ENCODE measurements at regions not wholly inside any gene's neighbourhood (a gene's known extent, or its start where the extent isn't known, plus 50 kb on each side); places are given as distances from the start of the nearest gene placed in this dataset.
"Not testable (repeated sequence)": the region's sequence is repeated elsewhere in the genome, so short reads cannot be mapped to it uniquely, and the experiment has no call there.

GRCh38 chr4:28082686-28083390 lies 1222.2 kb downstream of the STIM2 start:
- no peak for DNase-seq (ENCODE audit: low spot score)

GRCh38 chr4:28092610-28093009 lies 1232.0 kb downstream of the STIM2 start:
- no peak for DNase-seq (ENCODE audit: low spot score)

GRCh38 chr4:28093071-28093470 lies 1232.4 kb downstream of the STIM2 start:
- DNase-seq (ENCODE audit: low spot score) = no peak

GRCh38 chr4:28101583-28101982 lies 1240.9 kb downstream of the STIM2 start:
- DNase-seq (ENCODE audit: low spot score) = no peak

DNA sequence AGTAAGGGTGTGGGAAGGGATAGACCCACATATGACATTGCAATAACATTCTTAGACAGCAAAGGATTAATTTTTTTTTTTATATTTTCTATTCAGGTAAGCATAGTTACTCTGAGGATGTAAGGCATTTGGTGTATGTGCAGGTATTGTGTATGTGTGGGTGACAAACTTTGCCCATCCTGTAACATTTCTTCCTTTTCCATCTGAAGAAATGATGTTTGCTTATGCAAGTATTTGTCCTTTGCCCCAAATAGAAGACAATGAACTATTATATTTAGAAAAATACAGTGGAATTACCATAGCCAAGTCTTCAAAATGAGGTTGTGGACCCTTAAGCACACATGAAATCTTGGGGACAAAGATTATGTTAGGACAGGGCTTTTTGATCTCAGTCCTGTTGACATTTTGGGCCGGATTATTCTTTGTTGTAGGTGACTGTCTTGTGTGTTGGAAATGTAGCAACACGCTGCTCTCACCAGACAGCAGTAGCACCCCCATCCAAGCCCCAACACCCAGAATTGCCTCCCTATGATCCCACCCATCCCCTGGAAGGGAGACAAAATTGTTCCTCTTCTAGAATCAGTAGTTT lies 1244.7 kb downstream of the STIM2 start:
- no peak for DNase-seq (ENCODE audit: low spot score)

DNA sequence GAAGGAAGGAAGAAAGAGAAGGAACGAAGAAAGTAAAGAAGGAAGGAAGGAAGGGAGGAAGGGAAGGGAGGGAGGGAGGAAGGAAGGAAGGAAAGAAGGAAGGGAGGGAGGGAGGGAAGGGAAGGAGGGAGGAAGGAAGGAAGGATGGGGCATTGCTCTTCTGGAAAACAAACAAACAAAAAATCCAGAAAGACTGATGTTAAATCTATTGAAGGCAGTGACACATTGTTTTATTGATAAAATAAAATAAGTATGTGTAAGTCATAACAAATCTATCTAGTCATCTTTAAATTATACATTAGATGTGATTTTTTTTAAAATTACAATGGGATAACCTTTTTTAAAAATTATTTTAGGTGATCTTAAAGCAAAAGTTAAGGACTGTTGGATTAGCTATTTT lies 1245.5 kb downstream of the STIM2 start:
- DNase-seq (ENCODE audit: low spot score) = no peak

DNA sequence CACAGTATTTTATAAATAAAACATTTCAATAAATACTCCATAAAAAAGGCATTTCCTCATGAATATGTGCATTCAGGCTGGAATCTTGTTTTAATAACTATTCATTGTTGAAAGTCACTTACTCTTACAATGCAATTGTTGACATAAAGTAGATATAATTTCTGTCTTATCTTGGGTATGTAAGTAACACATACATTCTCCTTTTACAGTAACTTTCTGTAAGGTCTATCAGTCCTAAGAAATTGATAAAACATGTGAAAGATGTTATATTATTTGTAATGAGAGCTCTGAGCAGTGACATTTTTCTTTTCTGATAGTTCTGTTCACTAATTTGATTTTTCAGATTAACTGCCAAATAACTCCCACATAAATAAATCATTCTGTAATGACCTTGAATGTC lies 1249.2 kb downstream of the STIM2 start:
- DNase-seq (ENCODE audit: low spot score) = no peak

GRCh38 chr4:28112691-28113335 lies 1252.2 kb downstream of the STIM2 start:
- DNase-seq (ENCODE audit: low spot score) = not testable (repeated sequence)

- not testable (repeated sequence) for DNase-seq (ENCODE audit: low spot score)
Observed at GRCh38 chr4:28113586-28113985, 1252.9 kb downstream of the STIM2 start.

DNA sequence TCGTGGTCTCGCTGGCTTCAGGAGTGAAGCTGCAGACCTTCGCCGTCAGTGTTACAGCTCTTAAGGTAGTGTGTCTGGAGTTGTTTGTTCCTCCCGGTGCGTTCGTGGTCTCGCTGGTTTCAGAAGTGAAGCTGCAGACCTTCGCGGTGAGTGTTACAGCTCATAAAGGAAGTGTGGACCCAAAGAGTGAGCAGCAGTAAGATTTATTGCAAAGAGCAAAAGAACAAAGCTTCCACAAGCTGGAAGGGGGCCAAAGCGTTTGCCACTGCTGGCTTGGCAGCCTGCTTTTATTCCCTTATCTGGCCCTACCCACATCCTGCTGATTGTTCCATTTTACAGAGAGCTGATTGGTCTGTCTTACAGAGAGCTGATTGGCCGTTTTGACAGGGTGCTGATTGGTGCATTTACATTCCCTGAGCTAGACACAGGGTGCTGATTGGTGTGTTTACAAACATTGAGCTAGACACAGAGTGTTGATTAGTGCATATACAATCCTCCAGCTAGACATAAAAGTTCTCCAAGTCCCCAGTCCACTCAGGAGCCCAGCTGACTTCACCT lies 1256.0 kb downstream of the STIM2 start:
- not testable (repeated sequence) for DNase-seq (ENCODE audit: low spot score)

- no peak for DNase-seq (ENCODE audit: low spot score)
Observed at GRCh38 chr4:28117084-28117682, 1256.5 kb downstream of the STIM2 start.

DNA sequence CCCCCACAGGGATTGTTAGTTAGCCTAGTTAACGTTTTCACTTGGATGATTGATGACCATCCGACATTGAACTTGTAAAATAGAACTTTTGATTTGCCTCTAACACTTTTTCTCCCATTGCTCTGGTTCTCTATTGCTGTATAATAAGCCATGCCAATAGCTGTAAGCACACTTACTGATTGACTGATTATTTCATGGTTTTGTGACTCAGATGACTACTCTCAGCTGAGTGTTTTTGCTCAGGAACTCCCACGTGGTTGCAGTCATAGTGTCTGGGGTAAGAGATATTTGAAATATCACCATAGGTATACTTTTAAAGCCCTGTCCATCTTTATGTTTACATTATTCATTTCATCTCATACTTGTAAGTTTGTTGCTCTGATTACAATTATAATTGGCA lies 1285.5 kb downstream of the STIM2 start:
- no peak for DNase-seq (ENCODE audit: low spot score)

DNA sequence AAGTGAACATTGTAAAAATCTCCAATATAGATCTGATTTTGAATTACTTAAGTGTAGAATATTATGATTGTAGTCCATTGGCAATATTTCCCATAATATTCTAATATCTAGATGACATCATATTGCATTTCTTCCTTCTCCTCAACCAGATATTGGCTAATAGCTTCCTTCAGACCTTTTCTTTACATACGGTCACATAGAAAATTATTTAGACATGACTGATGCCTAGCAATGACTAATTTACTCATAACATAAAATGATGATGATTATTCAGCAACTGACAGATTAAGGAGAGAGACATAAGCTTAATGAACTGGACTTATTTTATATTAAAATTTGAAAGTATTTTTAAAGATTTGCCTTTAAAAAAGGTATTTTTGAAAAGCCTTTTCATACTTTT lies 1287.6 kb downstream of the STIM2 start:
- no peak for DNase-seq (ENCODE audit: low spot score)

GRCh38 chr4:28149762-28150161 lies 1289.1 kb downstream of the STIM2 start:
- no peak for DNase-seq (ENCODE audit: low spot score)

- no peak for DNase-seq (ENCODE audit: low spot score)
Observed at GRCh38 chr4:28151314-28151713, 1290.7 kb downstream of the STIM2 start.

DNA sequence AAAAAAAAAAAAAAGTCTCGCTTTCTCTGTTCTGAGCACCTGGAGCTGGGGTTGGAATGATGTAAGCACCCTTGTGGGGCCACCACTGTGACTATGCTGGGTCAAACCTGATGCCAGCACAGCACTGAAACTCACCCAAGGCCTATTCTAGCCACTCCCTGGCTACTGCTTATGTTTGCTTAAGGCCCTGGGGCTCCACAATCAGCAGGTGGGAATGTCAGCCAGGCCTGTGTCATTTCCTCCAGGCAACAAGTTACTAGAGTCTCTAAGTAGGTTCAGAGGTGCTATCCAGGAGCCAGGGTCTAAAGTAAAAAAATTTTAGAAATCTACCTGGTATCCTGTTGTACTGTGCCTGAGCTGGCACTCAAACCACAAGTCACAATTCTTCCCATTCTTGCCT lies 1306.8 kb downstream of the STIM2 start:
- no peak for DNase-seq (ENCODE audit: low spot score)

DNA sequence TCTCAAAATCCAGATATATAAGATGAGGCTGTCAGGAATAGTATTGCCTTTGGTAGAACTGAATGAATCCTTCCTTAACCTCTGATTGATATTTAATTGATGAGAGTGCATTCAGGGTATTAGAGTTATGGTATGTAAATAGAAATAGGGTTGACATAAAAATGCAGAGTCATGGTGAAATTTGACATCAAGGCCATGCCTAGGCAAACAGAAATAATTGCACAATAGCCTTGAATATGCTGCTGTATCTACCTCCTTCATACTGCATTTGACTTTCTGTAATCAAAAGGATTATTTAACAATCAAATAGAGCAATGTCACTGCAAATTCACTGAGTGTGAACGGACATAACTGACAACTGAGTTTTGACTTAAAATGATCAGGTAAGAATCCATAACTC lies 1316.3 kb downstream of the STIM2 start:
- DNase-seq (ENCODE audit: low spot score) = no peak

DNA sequence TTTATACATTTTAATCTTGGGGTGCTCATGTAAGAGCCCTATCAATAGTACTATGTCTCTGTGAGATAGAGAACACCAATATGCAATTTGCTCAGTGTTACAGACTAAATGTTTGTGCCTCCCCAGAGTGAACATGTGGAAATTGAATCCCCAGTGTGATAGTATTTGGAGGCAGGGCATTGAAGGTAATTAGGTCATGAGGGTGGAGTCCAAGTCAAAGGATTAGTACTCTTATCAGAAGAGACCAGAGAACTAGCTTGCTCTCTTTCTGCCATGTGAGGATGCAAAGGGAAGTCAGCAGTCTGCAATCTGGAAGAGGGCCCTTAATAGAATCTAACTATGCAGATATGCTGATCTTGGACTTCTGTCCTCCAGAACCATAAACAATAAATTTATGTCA lies 1317.0 kb downstream of the STIM2 start:
- no peak for DNase-seq (ENCODE audit: low spot score)

- DNase-seq (ENCODE audit: low spot score) = no peak
Observed at GRCh38 chr4:28179126-28179525, 1318.5 kb downstream of the STIM2 start.

DNA sequence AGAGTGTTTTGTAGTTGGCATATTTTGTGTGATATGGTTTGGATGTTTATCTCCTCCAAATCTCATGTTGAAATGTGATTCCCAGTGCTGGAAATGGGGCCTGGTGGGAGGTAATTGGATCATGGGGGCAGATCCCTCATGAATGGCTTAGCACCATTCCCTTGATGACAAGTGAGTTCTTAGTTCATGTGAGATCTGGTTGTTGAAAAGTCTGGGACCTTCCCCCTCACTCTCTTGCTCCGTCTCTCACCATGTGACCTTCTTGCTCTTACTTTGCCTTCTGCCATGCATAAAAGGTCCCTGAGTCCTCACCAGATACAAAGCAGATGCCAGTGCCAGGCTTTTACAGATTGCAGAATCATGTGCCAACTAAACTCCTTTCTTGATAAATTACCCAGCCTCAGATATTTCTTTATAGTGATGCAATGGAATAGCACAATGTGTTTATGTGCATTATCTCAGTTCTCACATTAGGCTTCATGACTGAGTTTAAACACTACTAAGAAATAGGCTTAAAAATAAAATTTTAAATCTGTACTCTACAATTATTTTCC lies 1348.8 kb downstream of the STIM2 start:
- no peak for DNase-seq (ENCODE audit: low spot score)

- no peak for DNase-seq (ENCODE audit: low spot score)
Observed at GRCh38 chr4:28211676-28212470, 1351.2 kb downstream of the STIM2 start.

DNA sequence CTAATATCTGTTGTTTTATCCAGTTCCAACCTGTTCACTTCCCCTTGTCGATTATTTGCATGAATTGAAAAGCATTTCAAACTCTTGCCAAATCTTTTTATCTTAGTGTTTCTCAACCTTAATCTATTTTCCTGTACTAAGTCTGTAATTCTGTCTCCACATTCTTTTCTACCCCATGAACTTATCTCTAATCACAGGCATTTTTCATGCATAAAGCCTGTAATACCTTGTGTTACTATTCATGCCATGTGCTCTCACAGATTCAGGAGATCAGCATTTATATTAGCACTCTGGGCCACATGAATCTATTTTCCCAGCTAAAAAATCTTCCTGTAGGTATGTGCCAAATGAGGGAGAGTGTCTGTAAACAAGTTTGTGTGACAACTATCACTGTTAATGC lies 1360.9 kb downstream of the STIM2 start:
- DNase-seq (ENCODE audit: low spot score) = no peak
